ENCODE measurements at regions not wholly inside any gene's neighbourhood (a gene's known extent, or its start where the extent isn't known, plus 50 kb on each side); places are given as distances from the start of the nearest gene placed in this dataset.

DNA sequence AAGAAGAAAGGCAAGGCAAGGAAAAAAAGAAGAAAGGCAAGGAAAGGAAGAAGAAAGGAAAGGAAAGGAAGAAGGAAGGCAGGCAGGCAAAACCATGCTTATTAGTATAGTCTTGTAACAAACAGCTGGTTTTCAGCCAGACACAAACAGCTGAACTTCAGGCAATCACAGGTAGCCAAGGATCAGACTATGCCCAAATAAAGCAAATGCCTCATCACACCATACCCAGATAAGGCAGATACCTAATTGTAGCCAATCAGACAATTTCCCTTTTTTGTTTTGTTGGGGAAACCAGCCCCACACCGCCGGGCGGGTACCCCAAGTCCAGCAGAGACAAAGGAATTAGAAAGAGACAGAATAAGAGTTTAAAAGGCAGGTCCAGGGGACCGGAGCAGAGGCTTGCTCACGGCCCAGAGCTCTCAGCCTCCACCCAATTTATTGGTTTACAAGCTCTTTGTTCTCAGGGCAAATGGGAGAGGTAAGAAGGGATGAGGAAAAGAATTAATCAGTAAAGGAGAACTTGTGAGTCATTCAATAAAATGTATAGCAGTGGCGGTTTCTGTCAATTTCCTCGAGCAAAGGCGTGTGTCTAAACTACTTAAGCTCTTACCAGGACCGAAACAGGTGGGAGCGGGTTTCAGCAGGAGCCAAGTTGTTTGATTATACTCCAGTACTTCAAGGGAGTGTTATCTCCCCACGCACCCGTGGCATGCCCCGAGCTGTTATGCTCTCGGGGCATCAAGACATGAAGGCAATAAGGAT, 886.8 kb downstream of the KCNT2 start (continued):
- no peak for TF ChIP-seq PML (IDR thresholded peaks at IDR 0.05; ENCODE audit: low read length)
- TF ChIP-seq, protein P1, sequence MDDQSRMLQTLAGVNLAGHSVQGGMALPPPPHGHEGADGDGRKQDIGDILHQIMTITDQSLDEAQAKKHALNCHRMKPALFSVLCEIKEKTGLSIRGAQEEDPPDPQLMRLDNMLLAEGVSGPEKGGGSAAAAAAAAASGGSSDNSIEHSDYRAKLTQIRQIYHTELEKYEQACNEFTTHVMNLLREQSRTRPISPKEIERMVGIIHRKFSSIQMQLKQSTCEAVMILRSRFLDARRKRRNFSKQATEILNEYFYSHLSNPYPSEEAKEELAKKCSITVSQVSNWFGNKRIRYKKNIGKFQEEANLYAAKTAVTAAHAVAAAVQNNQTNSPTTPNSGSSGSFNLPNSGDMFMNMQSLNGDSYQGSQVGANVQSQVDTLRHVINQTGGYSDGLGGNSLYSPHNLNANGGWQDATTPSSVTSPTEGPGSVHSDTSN (IDR thresholded peaks at IDR 0.05; ENCODE audit: insufficient replicate concordance, low read depth, low read length) = no peak

- ATAC-seq (peak; percentile 46; the same call in 2 of the 3 replicates), DNase-seq (ENCODE audit: low read depth, low spot score) (no peak), FAIRE-seq (no peak)
- H3K36me3 ChIP-seq (ENCODE audit: control insufficient read depth in 2 of 2, insufficient read depth in 2 of 2, low read length in 1 of 2) = no peaks in the 10 kb centered on the region
- RAD21 ChIA-PET (ENCODE audit: unreplicated experiment) = no interaction called here
- no peak overlapping the region for H2AFZ ChIP-seq (ENCODE audit: control insufficient read depth, low read depth, low read length)
- no TSS peak for BruUV-seq (replicated peaks)
- H3K79me2 ChIP-seq (ENCODE audit: control insufficient read depth, insufficient read depth, low read length) = no peaks in the 10 kb centered on the region
- POLR2A ChIA-PET = no interaction called here
- CTCF ChIA-PET = interaction anchor here (1.2 kb wide), 1 partner anchor 9 kb away, joined by 3 read pairs; no protein-coding TSS in a partner anchor
- no peaks in the 10 kb centered on the region for H4K20me1 ChIP-seq (ENCODE audit: control insufficient read depth, insufficient read depth)
- H3K27ac ChIP-seq (ENCODE audit: control insufficient read depth, insufficient read depth) = no peak overlapping the region
- H3K9ac ChIP-seq (ENCODE audit: control insufficient read depth, insufficient read depth, low read length) = no peak overlapping the region
- SMC1A ChIA-PET (ENCODE audit: uncharacterized antibody, unreplicated experiment) = interaction anchor here (0.6 kb wide), 1 partner anchor 989 kb away, joined by 4 read pairs; no protein-coding TSS in a partner anchor
- intact Hi-C loops (cut with micrococcal nuclease; ENCODE audit: unreplicated experiment) (no loop called here), in situ Hi-C loops (cut with MboI) (no loop called here)
- H3K9me3 ChIP-seq (replicated peaks; ENCODE audit: control insufficient read depth, insufficient read depth, low read length) = no peaks in the 10 kb centered on the region
- H3K4me3 ChIP-seq = no peak overlapping the region
- H3K4me1 ChIP-seq (ENCODE audit: control insufficient read depth, insufficient read depth, low read length) = no peaks in the 10 kb centered on the region
- no peaks in the 10 kb centered on the region for H3K27me3 ChIP-seq (replicated peaks in 1 of 2; ENCODE audit: control insufficient read depth in 2 of 2, insufficient read depth in 2 of 2, low read length in 1 of 2)
- WGBS (ENCODE audit: insufficient coverage, insufficient replicate concordance, low lambda C conversion rate, missing lambda C conversion rate) = 0% methylated on average over 3 of the region's 3 CpGs
- H3K4me2 ChIP-seq (ENCODE audit: control insufficient read depth, insufficient read depth) = no peak overlapping the region
- TF ChIP-seq YBX1 (IDR thresholded peaks at IDR 0.05) (no peak), BHLHE40 (IDR thresholded peaks at IDR 0.05; ENCODE audit: borderline replicate concordance in 1 of 2, low read depth in 2 of 2, low read length in 1 of 2) (no peak), MEF2B (IDR thresholded peaks at IDR 0.05; ENCODE audit: partially characterized antibody, poor library complexity, severe bottlenecking) (no peak), PRDM15 (CRISPR knock-in tag; IDR thresholded peaks at IDR 0.05) (no peak), ATF7 (IDR thresholded peaks at IDR 0.05; ENCODE audit: low read depth) (no peak), RAD21 (IDR thresholded peaks at IDR 0.05; ENCODE audit: insufficient read depth, low read depth, low read length) (peak; percentile 34), CBX3 (IDR thresholded peaks at IDR 0.05; ENCODE audit: borderline replicate concordance, low read depth) (no peak), RFX5 (IDR thresholded peaks at IDR 0.05; ENCODE audit: low read depth, low read length) (no peak), BRCA1 (IDR thresholded peaks at IDR 0.05; ENCODE audit: low read depth, low read length) (no peak), SMARCA5 (IDR thresholded peaks at IDR 0.05) (no peak), ZNF274 (IDR thresholded peaks at IDR 0.05; ENCODE audit: insufficient read depth, insufficient read length) (no peak)
- TF ChIP-seq, protein P2, sequence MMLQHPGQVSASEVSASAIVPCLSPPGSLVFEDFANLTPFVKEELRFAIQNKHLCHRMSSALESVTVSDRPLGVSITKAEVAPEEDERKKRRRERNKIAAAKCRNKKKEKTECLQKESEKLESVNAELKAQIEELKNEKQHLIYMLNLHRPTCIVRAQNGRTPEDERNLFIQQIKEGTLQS (IDR thresholded peaks at IDR 0.05; ENCODE audit: borderline replicate concordance, extremely low read depth, low read depth, low read length) = no peak
- TF ChIP-seq, protein P3, sequence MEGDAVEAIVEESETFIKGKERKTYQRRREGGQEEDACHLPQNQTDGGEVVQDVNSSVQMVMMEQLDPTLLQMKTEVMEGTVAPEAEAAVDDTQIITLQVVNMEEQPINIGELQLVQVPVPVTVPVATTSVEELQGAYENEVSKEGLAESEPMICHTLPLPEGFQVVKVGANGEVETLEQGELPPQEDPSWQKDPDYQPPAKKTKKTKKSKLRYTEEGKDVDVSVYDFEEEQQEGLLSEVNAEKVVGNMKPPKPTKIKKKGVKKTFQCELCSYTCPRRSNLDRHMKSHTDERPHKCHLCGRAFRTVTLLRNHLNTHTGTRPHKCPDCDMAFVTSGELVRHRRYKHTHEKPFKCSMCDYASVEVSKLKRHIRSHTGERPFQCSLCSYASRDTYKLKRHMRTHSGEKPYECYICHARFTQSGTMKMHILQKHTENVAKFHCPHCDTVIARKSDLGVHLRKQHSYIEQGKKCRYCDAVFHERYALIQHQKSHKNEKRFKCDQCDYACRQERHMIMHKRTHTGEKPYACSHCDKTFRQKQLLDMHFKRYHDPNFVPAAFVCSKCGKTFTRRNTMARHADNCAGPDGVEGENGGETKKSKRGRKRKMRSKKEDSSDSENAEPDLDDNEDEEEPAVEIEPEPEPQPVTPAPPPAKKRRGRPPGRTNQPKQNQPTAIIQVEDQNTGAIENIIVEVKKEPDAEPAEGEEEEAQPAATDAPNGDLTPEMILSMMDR (IDR thresholded peaks at IDR 0.05 in 2 of 3, conservative IDR thresholded peaks at IDR 0.05 in 1 of 3; ENCODE audit: control insufficient read depth in 2 of 3, extremely low read depth in 1 of 3, insufficient read depth in 1 of 3, low read depth in 3 of 3, low read length in 3 of 3) = peak in 1 of 3 experiments; percentile 8; a peak in 2 of 6 replicates
These were observed 890.6 kb downstream of the KCNT2 start for GRCh38 chr1:195717651-195718050.
